H1 (cell line): ENCODE measurements at regions not wholly inside any gene's neighbourhood (a gene's known extent, or its start where the extent isn't known, plus 50 kb on each side); places are given as distances from the start of the nearest gene placed in this dataset.

Experiments
- CTCF ChIA-PET: fragments of 300-600 bp; sonication (Branson Sonifier 250); formaldehyde crosslinking; loops from one replicate; lab custom pipeline; 2021; ENCODE audit not compliant: partially characterized antibody; lab: Charles Lee
- POLR2A ChIA-PET: fragments of 300-600 bp; sonication (Branson Sonifier 250); formaldehyde crosslinking; loops from one replicate; lab custom pipeline; 2021; ENCODE audit warnings: inconsistent platforms; ENCODE audit not compliant: partially characterized antibody; lab: Charles Lee
- DNase-seq, 2 experiments: peaks; one replicate each; pipeline versions ENCODE4 v3.0.0 to v3.0.0-alpha.2; 2010 to 2022; ENCODE audit warnings: low spot score in 2 of 2, low read depth in 1 of 2, mixed read lengths in 1 of 2
- FAIRE-seq: peaks from 2 replicates; lab custom pipeline; 2011; peaks lifted over from hg19 to GRCh38; lab: Jason Lieb, UNC
- H2AFZ ChIP-seq: 2 replicates; pipeline ENCODE4 v1.8.1; 2012; ENCODE audit warnings: low read length, inconsistent platforms
- H2AK5ac ChIP-seq: 2 replicates; pipeline ENCODE4 v1.6.1; 2013; ENCODE audit warnings: low read depth, low read length
- H2BK120ac ChIP-seq: replicated peaks from 2 replicates; pipeline ENCODE3; 2013; ENCODE audit warnings: low read depth, low read length, inconsistent platforms
- H2BK12ac ChIP-seq: 2 replicates; pipeline ENCODE4 v1.6.1; 2013; ENCODE audit warnings: low read depth, low read length
- H2BK15ac ChIP-seq: 2 replicates; pipeline ENCODE4 v1.6.1; 2013; ENCODE audit warnings: low read length
- H2BK20ac ChIP-seq: 2 replicates; pipeline ENCODE4 v1.6.1; 2013; ENCODE audit warnings: low read length
- H2BK5ac ChIP-seq: 2 replicates; pipeline ENCODE4 v1.6.1; 2013; ENCODE audit warnings: low read depth, low read length
- H3K14ac ChIP-seq: 2 replicates; pipeline ENCODE4 v1.6.1; 2013; ENCODE audit warnings: inconsistent platforms; ENCODE audit not compliant: insufficient read length
- H3K18ac ChIP-seq: 2 replicates; pipeline ENCODE4 v1.6.1; 2013; ENCODE audit warnings: low read length; ENCODE audit errors: extremely low read depth
- H3K23ac ChIP-seq: 2 replicates; pipeline ENCODE4 v1.6.1; 2013; ENCODE audit warnings: inconsistent platforms; ENCODE audit not compliant: insufficient read length
- H3K23me2 ChIP-seq: 2 replicates; pipeline ENCODE4 v1.6.1; 2013; ENCODE audit warnings: low read depth, low read length
- H3K27ac ChIP-seq: 2 replicates; pipeline ENCODE4 v1.6.1; 2011; ENCODE audit warnings: low read depth, low read length, inconsistent platforms
- H3K27me3 ChIP-seq, 4 experiments: replicated peaks in 1 of 4; 1 replicate in 1 of 4; 2 replicates in 3 of 4; pipeline versions ENCODE4 v1.6.1 to v1.8.1; 2011 to 2013; ENCODE audit warnings: low read length in 3 of 4, mild to moderate bottlenecking in 3 of 4, inconsistent platforms in 2 of 4, mixed read lengths in 2 of 4, moderate library complexity in 1 of 4; ENCODE audit not compliant: control insufficient read depth in 3 of 4, insufficient read depth in 3 of 4; ENCODE audit errors: extremely low read depth in 1 of 4
- H3K36me3 ChIP-seq, 4 experiments: 2 replicates each; pipeline versions ENCODE4 v1.6.1 to v1.8.1; 2011 to 2013; ENCODE audit warnings: mild to moderate bottlenecking in 4 of 4, low read length in 3 of 4, moderate library complexity in 2 of 4, control low read depth in 1 of 4, inconsistent platforms in 1 of 4; ENCODE audit not compliant: insufficient read depth in 4 of 4, control insufficient read depth in 2 of 4
- H3K4ac ChIP-seq: replicated peaks from 2 replicates; pipeline ENCODE3; 2013; ENCODE audit warnings: low read length, low read depth, mixed read lengths, inconsistent platforms; ENCODE audit not compliant: insufficient read length
- H3K4me1 ChIP-seq, 4 experiments: replicated peaks in 1 of 4; 1 replicate in 1 of 4; 2 replicates in 3 of 4; pipeline versions ENCODE4 v1.6.1 to v1.8.1; 2011 to 2013; ENCODE audit warnings: low read length in 3 of 4, inconsistent platforms in 2 of 4, mixed read lengths in 1 of 4; ENCODE audit not compliant: insufficient read depth in 4 of 4, control insufficient read depth in 3 of 4
- H3K4me2 ChIP-seq, 2 experiments: 2 replicates each; pipeline versions ENCODE4 v1.6.1 to v1.8.1; 2011 to 2013; ENCODE audit warnings: low read depth in 2 of 2, low read length in 2 of 2, control low read depth in 1 of 2, inconsistent platforms in 1 of 2, mild to moderate bottlenecking in 1 of 2; ENCODE audit not compliant: insufficient read depth in 1 of 2
- H3K4me3 ChIP-seq, 4 experiments: fragments of 200-600, 300-600 bp in 1 of 4; sonication (generic), shearing (Covaris generic), sonication (Bioruptor Twin) in 1 of 4; 2 replicates each; pipeline versions ENCODE4 v1.5.1 to v1.8.1; 2011 to 2016; ENCODE audit warnings: low read length in 4 of 4, low read depth in 3 of 4, control low read depth in 2 of 4, inconsistent platforms in 2 of 4, mild to moderate bottlenecking in 2 of 4, mixed read lengths in 1 of 4, moderate library complexity in 1 of 4; ENCODE audit not compliant: insufficient read depth in 2 of 4; ENCODE audit errors: extremely low read depth in 1 of 4
- H3K56ac ChIP-seq: replicated peaks from 2 replicates; pipeline ENCODE3; 2013; ENCODE audit warnings: low read depth, mild to moderate bottlenecking, mixed read lengths, low read length, inconsistent platforms; ENCODE audit not compliant: insufficient read length
- H3K79me1 ChIP-seq: 2 replicates; pipeline ENCODE4 v1.6.1; 2013; ENCODE audit warnings: low read depth, low read length, control low read depth
- H3K79me2 ChIP-seq, 2 experiments: 2 replicates each; pipeline versions ENCODE4 v1.6.1 to v1.8.1; 2012 to 2013; ENCODE audit warnings: low read length in 2 of 2, mild to moderate bottlenecking in 2 of 2, inconsistent platforms in 1 of 2; ENCODE audit not compliant: insufficient read depth in 2 of 2, control insufficient read depth in 1 of 2
- H3K9ac ChIP-seq, 4 experiments: replicated peaks in 1 of 4; 1 replicate in 1 of 4; 2 replicates in 3 of 4; pipeline versions ENCODE4 v1.6.1 to v1.8.1; 2011 to 2013; ENCODE audit warnings: low read depth in 3 of 4, low read length in 3 of 4, control low read depth in 2 of 4, mild to moderate bottlenecking in 2 of 4, moderate library complexity in 2 of 4, inconsistent platforms in 1 of 4; ENCODE audit errors: extremely low read depth in 1 of 4
- H3K9me3 ChIP-seq, 2 experiments: 2 replicates each; pipeline versions ENCODE4 v1.6.1 to v1.8.1; 2012 to 2013; ENCODE audit warnings: mild to moderate bottlenecking in 2 of 2, moderate library complexity in 2 of 2, control low read depth in 1 of 2, inconsistent platforms in 1 of 2, low read depth in 1 of 2, low read length in 1 of 2, mixed read lengths in 1 of 2; ENCODE audit not compliant: insufficient read depth in 2 of 2
- H4K20me1 ChIP-seq, 2 experiments: replicated peaks in 1 of 2; 2 replicates each; pipeline versions ENCODE3 to v1.8.1; 2011 to 2013; ENCODE audit warnings: inconsistent platforms in 2 of 2, low read length in 2 of 2, mild to moderate bottlenecking in 1 of 2; ENCODE audit not compliant: insufficient read depth in 2 of 2, control insufficient read depth in 1 of 2
- H4K5ac ChIP-seq: 2 replicates; pipeline ENCODE4 v1.6.1; 2013; ENCODE audit warnings: low read length, low read depth, mixed read lengths, inconsistent platforms; ENCODE audit not compliant: insufficient read length
- H4K8ac ChIP-seq: 2 replicates; pipeline ENCODE4 v1.8.0; 2013; ENCODE audit warnings: mild to moderate bottlenecking, moderate library complexity, low read length, inconsistent platforms; ENCODE audit not compliant: insufficient read depth; ENCODE audit errors: extremely low read depth
- H4K91ac ChIP-seq: replicated peaks from 2 replicates; pipeline ENCODE3; 2013; ENCODE audit warnings: low read length, mixed read lengths, inconsistent platforms; ENCODE audit not compliant: insufficient read length
- CHD2 ChIP-seq: IDR thresholded peaks from 2 replicates; pipeline ENCODE4 v1.6.1; 2012; ENCODE audit warnings: low read length, improper control_type of control experiment
- CTBP2 ChIP-seq: IDR thresholded peaks from 2 replicates; pipeline ENCODE4 v1.7.0; 2011; ENCODE audit warnings: borderline replicate concordance, mild to moderate bottlenecking, moderate library complexity, mixed read lengths, low read length; ENCODE audit not compliant: insufficient read depth, insufficient read length
- EP300 ChIP-seq, 2 experiments: IDR thresholded peaks; 1 replicate in 1 of 2; 2 replicates in 1 of 2; pipeline ENCODE4 v1.6.1; 2011 to 2012; ENCODE audit warnings: low read depth in 2 of 2, low read length in 2 of 2, mild to moderate bottlenecking in 2 of 2, borderline replicate concordance in 1 of 2, inconsistent platforms in 1 of 2, moderate library complexity in 1 of 2
- EZH2 ChIP-seq: fragments of 200-600 bp; sonication (generic); IDR thresholded peaks from 2 replicates; pipeline ENCODE4 v1.7.1; 2012; ENCODE audit warnings: low read depth, mild to moderate bottlenecking, moderate library complexity, low read length, inconsistent platforms; ENCODE audit not compliant: severe bottlenecking
- GABPA ChIP-seq: IDR thresholded peaks from 2 replicates; pipeline ENCODE4 v1.6.1; 2011; ENCODE audit warnings: mild to moderate bottlenecking, low read length, moderate library complexity, borderline replicate concordance; ENCODE audit not compliant: insufficient read depth
- KDM1A ChIP-seq: fragments of 200-600, 300-600 bp; sonication (generic); IDR thresholded peaks from 2 replicates; pipeline ENCODE4 v1.7.1; 2016; ENCODE audit warnings: mild to moderate bottlenecking, low read length, borderline replicate concordance
- MAFK ChIP-seq: IDR thresholded peaks from 2 replicates; pipeline ENCODE4 v1.6.1; 2012; ENCODE audit warnings: low read depth, mild to moderate bottlenecking, improper control_type of control experiment, low read length
- PHF8 ChIP-seq: fragments of 200-600 bp; sonication (generic); conservative IDR thresholded peaks from 2 replicates; pipeline ENCODE4 v1.7.1; 2012; ENCODE audit warnings: low read depth, mild to moderate bottlenecking, inconsistent platforms, low read length, moderate library complexity
- RFX5 ChIP-seq: IDR thresholded peaks from 2 replicates; pipeline ENCODE4 v1.6.1; 2011; ENCODE audit warnings: low read depth, low read length, improper control_type of control experiment, borderline replicate concordance
- SAP30 ChIP-seq: fragments of 300-600 bp; sonication (generic); IDR thresholded peaks from 2 replicates; pipeline ENCODE4 v1.7.1; 2012; ENCODE audit warnings: low read length, moderate library complexity, mild to moderate bottlenecking, inconsistent platforms; ENCODE audit not compliant: insufficient read depth, insufficient replicate concordance
- SIRT6 ChIP-seq: IDR thresholded peaks from one replicate; pipeline ENCODE4 v1.7.1; 2012; ENCODE audit warnings: low read length, inconsistent platforms
- SIX5 ChIP-seq: IDR thresholded peaks from 2 replicates; pipeline ENCODE4 v1.6.1; 2011; ENCODE audit warnings: mild to moderate bottlenecking, low read depth, low read length
- TAF1 ChIP-seq: IDR thresholded peaks from 2 replicates; pipeline ENCODE4 v1.6.1; 2011; ENCODE audit warnings: mild to moderate bottlenecking, low read depth, low read length
- YY1 ChIP-seq: IDR thresholded peaks from 2 replicates; pipeline ENCODE4 v1.6.1; 2011; ENCODE audit warnings: low read depth, mild to moderate bottlenecking, low read length
- WGBS, 2 experiments: shearing (Covaris generic) in 1 of 2; methylation state at CpG; one replicate each; pipeline versions ENCODE4 v1.1.6 to v1.1.7; 2013 to 2015; ENCODE audit warnings: low lambda C conversion rate in 2 of 2, mixed read lengths in 2 of 2, inconsistent platforms in 1 of 2, low coverage in 1 of 2, missing lambda C conversion rate in 1 of 2; ENCODE audit not compliant: insufficient replicate concordance in 2 of 2, insufficient coverage in 1 of 2, insufficient read length in 1 of 2; ENCODE audit errors: extremely low coverage in 1 of 2, missing lambda C conversion rate in 1 of 2; 5-methylcytosine and 5-hydroxymethylcytosine counted together

DNA sequence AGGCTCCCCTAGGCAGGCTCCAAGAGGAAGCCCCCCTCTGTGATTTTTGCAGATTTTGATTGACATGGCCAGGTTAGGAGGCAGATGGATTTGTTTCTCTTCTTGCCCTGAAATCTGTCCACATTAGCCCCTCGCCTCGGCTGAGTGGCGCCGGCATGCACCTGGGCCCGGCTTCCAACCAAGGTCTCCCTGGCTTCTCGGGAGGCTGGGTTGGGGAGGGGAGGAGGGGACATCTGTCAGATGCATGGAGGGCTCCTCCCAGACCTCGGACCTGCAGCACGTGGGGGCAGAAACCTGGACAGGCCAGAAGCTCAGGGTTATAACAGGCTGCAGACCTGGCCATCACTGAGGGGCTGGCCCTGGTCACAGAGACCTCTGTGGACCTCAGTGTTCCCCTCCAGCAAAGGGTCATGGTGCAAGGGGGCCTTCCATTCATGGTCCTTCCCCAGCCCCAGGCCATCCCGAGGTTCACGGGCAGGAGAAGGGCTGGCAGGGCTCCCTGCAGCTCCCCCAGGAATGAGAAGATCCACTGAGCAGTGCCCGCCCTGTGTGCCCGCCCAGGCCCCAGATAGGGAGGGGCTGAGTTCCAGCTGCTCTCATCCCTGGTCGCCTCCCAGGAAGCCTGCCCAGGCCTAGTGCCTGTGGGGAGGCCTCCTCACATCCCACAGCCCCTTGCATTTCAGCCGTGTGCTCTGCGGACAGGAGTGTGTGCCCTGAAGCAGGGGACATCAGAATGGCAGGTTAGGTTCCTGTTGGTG is 747.8 kb downstream of the BRD1 start:
- H4K91ac ChIP-seq: no peak overlapping the region
- no peaks in the 10 kb centered on the region for H3K9me3 ChIP-seq
- no peak overlapping the region for H2AFZ ChIP-seq
- FAIRE-seq: no peak
- no peak overlapping the region for H3K56ac ChIP-seq
- no peak overlapping the region for H4K8ac ChIP-seq
- CTCF ChIA-PET: no interaction called here
- no peak for DNase-seq
- H3K36me3 ChIP-seq: no peaks in the 10 kb centered on the region
- peaks cover 2% of the 10 kb centered on the region; the same call in 1 of the 2 replicates for H3K23me2 ChIP-seq
- 93% methylated on average over 11 of the region's 15 CpGs; no CpG with 5 or more reads in 1 of the 2 experiments for WGBS, 2 experiments
- H3K27ac ChIP-seq: no peak overlapping the region
- H2BK5ac ChIP-seq: no peak overlapping the region
- no peaks in the 10 kb centered on the region for H3K27me3 ChIP-seq
- no peak overlapping the region for H3K18ac ChIP-seq
- no peaks in the 10 kb centered on the region for H3K79me2 ChIP-seq
- no peak overlapping the region for H2BK12ac ChIP-seq
- H2BK20ac ChIP-seq: no peak overlapping the region
- H3K9ac ChIP-seq: no peak overlapping the region
- POLR2A ChIA-PET: no interaction called here
- H3K4me2 ChIP-seq: no peak overlapping the region
- no peak overlapping the region for H3K4me3 ChIP-seq
- no peaks in the 10 kb centered on the region for H3K4me1 ChIP-seq
- no peak overlapping the region for H2BK120ac ChIP-seq
- H2AK5ac ChIP-seq: no peak overlapping the region
- H3K79me1 ChIP-seq: no peaks in the 10 kb centered on the region
- no peak overlapping the region for H3K23ac ChIP-seq
- H4K20me1 ChIP-seq: no peaks in the 10 kb centered on the region
- no peak overlapping the region for H3K4ac ChIP-seq
- H2BK15ac ChIP-seq: no peak overlapping the region
- no peak overlapping the region for H3K14ac ChIP-seq
- no peak overlapping the region for H4K5ac ChIP-seq
- TF ChIP-seq PHF8 (no peak), MAFK (no peak), RFX5 (no peak), CTBP2 (no peak), GABPA (no peak), SIRT6 (no peak), SIX5 (no peak), YY1 (no peak), EZH2 (no peak), CHD2 (no peak), KDM1A (no peak), TAF1 (no peak), EP300 (IDR thresholded peaks at IDR 0.05; ENCODE audit: borderline replicate concordance in 1 of 2, low read depth in 2 of 2, low read length in 2 of 2) (no peak), SAP30 (no peak)
